Skin of body (tissue), 1 donor: ENCODE measurements at regions not wholly inside any gene's neighbourhood (a gene's known extent, or its start where the extent isn't known, plus 50 kb on each side); places are given as distances from the start of the nearest gene placed in this dataset.
"Not testable (repeated sequence)": the region's sequence is repeated elsewhere in the genome, so short reads cannot be mapped to it uniquely, and the experiment has no call there.

Experiments
- DNase-seq: peaks from one replicate; lab custom pipeline; 2025; lab: John Stamatoyannopoulos, UW

GRCh38 chr2:107436281-107436680 is 390.4 kb upstream of the RGPD4 start:
- DNase-seq: no peak

GRCh38 chr2:107437265-107437664 is 389.4 kb upstream of the RGPD4 start:
- no peak for DNase-seq

- DNase-seq: no peak
These were observed 388.9 kb upstream of the RGPD4 start for GRCh38 chr2:107437807-107438206.

GRCh38 chr2:107448160-107448559 is 378.5 kb upstream of the RGPD4 start:
- DNase-seq: no peak

- no peak for DNase-seq
These were observed 365.4 kb upstream of the RGPD4 start for GRCh38 chr2:107461301-107461700.

GRCh38 chr2:107462181-107462580 is 364.5 kb upstream of the RGPD4 start:
- DNase-seq: peak; percentile 37

GRCh38 chr2:107466241-107466640 is 360.5 kb upstream of the RGPD4 start:
- no peak for DNase-seq

GRCh38 chr2:107466984-107467773 is 359.5 kb upstream of the RGPD4 start:
- no peak for DNase-seq

- DNase-seq: no peak
These were observed 357.2 kb upstream of the RGPD4 start for GRCh38 chr2:107469437-107469995.

GRCh38 chr2:107473150-107473549 is 353.5 kb upstream of the RGPD4 start:
- DNase-seq: no peak

GRCh38 chr2:107475859-107476258 is 350.8 kb upstream of the RGPD4 start:
- DNase-seq: no peak

GRCh38 chr2:107502539-107502938 is 324.2 kb upstream of the RGPD4 start:
- no peak for DNase-seq

GRCh38 chr2:107511970-107512789 is 314.5 kb upstream of the RGPD4 start:
- DNase-seq: no peak

- DNase-seq: peak; percentile 75
These were observed 301.3 kb upstream of the RGPD4 start for GRCh38 chr2:107525406-107525805.

- DNase-seq: peak; percentile 68
These were observed 297.5 kb upstream of the RGPD4 start for GRCh38 chr2:107529146-107529545.

GRCh38 chr2:107530046-107530445 is 296.6 kb upstream of the RGPD4 start:
- DNase-seq: peak; percentile 34

GRCh38 chr2:107534926-107535325 is 291.8 kb upstream of the RGPD4 start:
- no peak for DNase-seq

GRCh38 chr2:107535905-107536689 is 290.6 kb upstream of the RGPD4 start:
- DNase-seq: not testable (repeated sequence)

- DNase-seq: peak; percentile 4
These were observed 284.4 kb upstream of the RGPD4 start for GRCh38 chr2:107542314-107542740.

- DNase-seq: no peak
These were observed 282.9 kb upstream of the RGPD4 start for GRCh38 chr2:107543793-107544192.

GRCh38 chr2:107545066-107545465 is 281.6 kb upstream of the RGPD4 start:
- DNase-seq: no peak
